ENCODE measurements at regions not wholly inside any gene's neighbourhood (a gene's known extent, or its start where the extent isn't known, plus 50 kb on each side); places are given as distances from the start of the nearest gene placed in this dataset.

DNA sequence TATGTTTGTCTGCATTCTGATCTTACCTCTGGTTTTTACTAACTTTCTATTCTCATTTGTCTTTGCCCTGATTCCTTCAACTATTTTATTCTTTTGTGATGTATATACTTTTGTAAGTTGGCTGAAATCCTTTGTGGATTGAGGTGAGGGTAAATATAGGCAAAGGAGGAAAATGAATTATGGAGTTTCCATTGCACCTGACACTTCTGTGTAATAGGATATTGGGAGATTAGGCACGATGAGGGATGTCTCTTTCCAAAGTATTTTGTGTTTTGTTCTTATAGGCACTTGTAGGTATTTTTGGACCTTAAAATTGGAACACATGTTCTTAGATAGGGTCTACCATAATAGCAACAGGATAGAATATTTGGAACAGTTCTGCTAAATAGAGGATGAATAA lies 76.4 kb downstream of the HRH4 start:
- no peak for TF ChIP-seq TAF1 (IDR thresholded peaks at IDR 0.05; ENCODE audit: borderline replicate concordance, insufficient read depth, low read length)
- no peak for TF ChIP-seq POLR2AphosphoS5 (IDR thresholded peaks at IDR 0.05; ENCODE audit: low read depth, low read length)
- no peak for TF ChIP-seq FOXP2 (optimal IDR thresholded peaks at IDR 0.05; ENCODE audit: borderline replicate concordance, extremely low read depth, extremely low read length, insufficient read depth)
- no peak for TF ChIP-seq SIN3A (IDR thresholded peaks at IDR 0.05; ENCODE audit: borderline replicate concordance, insufficient read depth, low read length)
- TF ChIP-seq, protein P1, sequence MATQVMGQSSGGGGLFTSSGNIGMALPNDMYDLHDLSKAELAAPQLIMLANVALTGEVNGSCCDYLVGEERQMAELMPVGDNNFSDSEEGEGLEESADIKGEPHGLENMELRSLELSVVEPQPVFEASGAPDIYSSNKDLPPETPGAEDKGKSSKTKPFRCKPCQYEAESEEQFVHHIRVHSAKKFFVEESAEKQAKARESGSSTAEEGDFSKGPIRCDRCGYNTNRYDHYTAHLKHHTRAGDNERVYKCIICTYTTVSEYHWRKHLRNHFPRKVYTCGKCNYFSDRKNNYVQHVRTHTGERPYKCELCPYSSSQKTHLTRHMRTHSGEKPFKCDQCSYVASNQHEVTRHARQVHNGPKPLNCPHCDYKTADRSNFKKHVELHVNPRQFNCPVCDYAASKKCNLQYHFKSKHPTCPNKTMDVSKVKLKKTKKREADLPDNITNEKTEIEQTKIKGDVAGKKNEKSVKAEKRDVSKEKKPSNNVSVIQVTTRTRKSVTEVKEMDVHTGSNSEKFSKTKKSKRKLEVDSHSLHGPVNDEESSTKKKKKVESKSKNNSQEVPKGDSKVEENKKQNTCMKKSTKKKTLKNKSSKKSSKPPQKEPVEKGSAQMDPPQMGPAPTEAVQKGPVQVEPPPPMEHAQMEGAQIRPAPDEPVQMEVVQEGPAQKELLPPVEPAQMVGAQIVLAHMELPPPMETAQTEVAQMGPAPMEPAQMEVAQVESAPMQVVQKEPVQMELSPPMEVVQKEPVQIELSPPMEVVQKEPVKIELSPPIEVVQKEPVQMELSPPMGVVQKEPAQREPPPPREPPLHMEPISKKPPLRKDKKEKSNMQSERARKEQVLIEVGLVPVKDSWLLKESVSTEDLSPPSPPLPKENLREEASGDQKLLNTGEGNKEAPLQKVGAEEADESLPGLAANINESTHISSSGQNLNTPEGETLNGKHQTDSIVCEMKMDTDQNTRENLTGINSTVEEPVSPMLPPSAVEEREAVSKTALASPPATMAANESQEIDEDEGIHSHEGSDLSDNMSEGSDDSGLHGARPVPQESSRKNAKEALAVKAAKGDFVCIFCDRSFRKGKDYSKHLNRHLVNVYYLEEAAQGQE (IDR thresholded peaks at IDR 0.05; ENCODE audit: insufficient read depth in 1 of 2, low read depth in 2 of 2, low read length in 2 of 2), result no peak

GRCh38 chr18:24538414-24539264 lies 78.2 kb downstream of the HRH4 start:
- no peak for TF ChIP-seq FOXP2 (optimal IDR thresholded peaks at IDR 0.05; ENCODE audit: borderline replicate concordance, extremely low read depth, extremely low read length, insufficient read depth)
- TF ChIP-seq SIN3A (IDR thresholded peaks at IDR 0.05; ENCODE audit: borderline replicate concordance, insufficient read depth, low read length), result no peak
- TF ChIP-seq TAF1 (IDR thresholded peaks at IDR 0.05; ENCODE audit: borderline replicate concordance, insufficient read depth, low read length), result no peak
- TF ChIP-seq POLR2AphosphoS5 (IDR thresholded peaks at IDR 0.05; ENCODE audit: low read depth, low read length), result no peak
- TF ChIP-seq, protein P1 (IDR thresholded peaks at IDR 0.05; ENCODE audit: insufficient read depth in 1 of 2, low read depth in 2 of 2, low read length in 2 of 2), result no peak

- no peak for TF ChIP-seq POLR2AphosphoS5 (IDR thresholded peaks at IDR 0.05; ENCODE audit: low read depth, low read length)
- TF ChIP-seq, protein P1 (IDR thresholded peaks at IDR 0.05; ENCODE audit: insufficient read depth in 1 of 2, low read depth in 2 of 2, low read length in 2 of 2), result no peak
- no peak for TF ChIP-seq TAF1 (IDR thresholded peaks at IDR 0.05; ENCODE audit: borderline replicate concordance, insufficient read depth, low read length)
- no peak for TF ChIP-seq SIN3A (IDR thresholded peaks at IDR 0.05; ENCODE audit: borderline replicate concordance, insufficient read depth, low read length)
- no peak for TF ChIP-seq FOXP2 (optimal IDR thresholded peaks at IDR 0.05; ENCODE audit: borderline replicate concordance, extremely low read depth, extremely low read length, insufficient read depth)
Observed at GRCh38 chr18:24539866-24540617, 79.6 kb downstream of the HRH4 start.

- TF ChIP-seq SIN3A (IDR thresholded peaks at IDR 0.05; ENCODE audit: borderline replicate concordance, insufficient read depth, low read length) (no peak), TAF1 (IDR thresholded peaks at IDR 0.05; ENCODE audit: borderline replicate concordance, insufficient read depth, low read length) (no peak), FOXP2 (optimal IDR thresholded peaks at IDR 0.05; ENCODE audit: borderline replicate concordance, extremely low read depth, extremely low read length, insufficient read depth) (no peak), POLR2AphosphoS5 (IDR thresholded peaks at IDR 0.05; ENCODE audit: low read depth, low read length) (no peak)
- TF ChIP-seq, protein P1 (IDR thresholded peaks at IDR 0.05; ENCODE audit: insufficient read depth in 1 of 2, low read depth in 2 of 2, low read length in 2 of 2), result no peak
Observed at GRCh38 chr18:24540896-24541295, 80.5 kb downstream of the HRH4 start.
